Astrocyte of the cerebellum (primary cell): ENCODE measurements at regions not wholly inside any gene's neighbourhood (a gene's known extent, or its start where the extent isn't known, plus 50 kb on each side); places are given as distances from the start of the nearest gene placed in this dataset.

Source experiments
- DNase-seq: peaks from one replicate; pipeline ENCODE4 v3.0.0-alpha.2; 2011; ENCODE audit warnings: low read depth
- H3K4me3 ChIP-seq: 2 replicates; pipeline ENCODE4 v1.5.1; 2011; ENCODE audit warnings: mild to moderate bottlenecking, low read depth, low read length, moderate library complexity
- in situ Hi-C: cut with HindIII; loops from 2 replicates; pipeline ENCODE4 v1.10.0; 2017; ENCODE audit warnings: low sequenced_read_pairs
- TF ChIP-seq, protein P1 (sequence below): IDR thresholded peaks from 2 replicates; pipeline ENCODE4 v1.5.1; 2012; ENCODE audit warnings: low read length, low read depth, moderate library complexity, mild to moderate bottlenecking; ENCODE audit errors: missing control alignments

DNA sequence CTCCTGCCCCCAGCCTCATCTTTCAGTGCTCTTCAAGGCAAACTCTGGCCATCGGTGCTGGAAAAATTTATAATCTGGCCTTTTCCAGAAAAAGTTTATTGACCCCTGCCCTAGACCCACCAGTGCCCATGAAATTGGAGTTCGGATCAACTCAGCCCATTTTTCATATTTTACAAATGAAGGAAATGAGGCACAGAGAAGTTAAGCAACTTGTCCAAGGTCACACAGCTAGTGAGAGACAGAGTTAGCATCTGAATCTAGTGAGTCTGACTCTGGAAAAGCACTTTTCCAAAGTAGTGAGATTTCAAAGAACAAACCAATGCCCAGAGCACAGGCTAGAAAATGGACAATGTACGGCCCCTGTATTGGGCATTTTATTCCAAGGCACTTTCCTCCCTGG lies 69.4 kb upstream of the TLE3 start:
- no peak overlapping the region for H3K4me3 ChIP-seq
- DNase-seq, result no peak
- TF ChIP-seq, protein P1, sequence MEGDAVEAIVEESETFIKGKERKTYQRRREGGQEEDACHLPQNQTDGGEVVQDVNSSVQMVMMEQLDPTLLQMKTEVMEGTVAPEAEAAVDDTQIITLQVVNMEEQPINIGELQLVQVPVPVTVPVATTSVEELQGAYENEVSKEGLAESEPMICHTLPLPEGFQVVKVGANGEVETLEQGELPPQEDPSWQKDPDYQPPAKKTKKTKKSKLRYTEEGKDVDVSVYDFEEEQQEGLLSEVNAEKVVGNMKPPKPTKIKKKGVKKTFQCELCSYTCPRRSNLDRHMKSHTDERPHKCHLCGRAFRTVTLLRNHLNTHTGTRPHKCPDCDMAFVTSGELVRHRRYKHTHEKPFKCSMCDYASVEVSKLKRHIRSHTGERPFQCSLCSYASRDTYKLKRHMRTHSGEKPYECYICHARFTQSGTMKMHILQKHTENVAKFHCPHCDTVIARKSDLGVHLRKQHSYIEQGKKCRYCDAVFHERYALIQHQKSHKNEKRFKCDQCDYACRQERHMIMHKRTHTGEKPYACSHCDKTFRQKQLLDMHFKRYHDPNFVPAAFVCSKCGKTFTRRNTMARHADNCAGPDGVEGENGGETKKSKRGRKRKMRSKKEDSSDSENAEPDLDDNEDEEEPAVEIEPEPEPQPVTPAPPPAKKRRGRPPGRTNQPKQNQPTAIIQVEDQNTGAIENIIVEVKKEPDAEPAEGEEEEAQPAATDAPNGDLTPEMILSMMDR, result no peak
- in situ Hi-C loops, result no loop called here

DNA sequence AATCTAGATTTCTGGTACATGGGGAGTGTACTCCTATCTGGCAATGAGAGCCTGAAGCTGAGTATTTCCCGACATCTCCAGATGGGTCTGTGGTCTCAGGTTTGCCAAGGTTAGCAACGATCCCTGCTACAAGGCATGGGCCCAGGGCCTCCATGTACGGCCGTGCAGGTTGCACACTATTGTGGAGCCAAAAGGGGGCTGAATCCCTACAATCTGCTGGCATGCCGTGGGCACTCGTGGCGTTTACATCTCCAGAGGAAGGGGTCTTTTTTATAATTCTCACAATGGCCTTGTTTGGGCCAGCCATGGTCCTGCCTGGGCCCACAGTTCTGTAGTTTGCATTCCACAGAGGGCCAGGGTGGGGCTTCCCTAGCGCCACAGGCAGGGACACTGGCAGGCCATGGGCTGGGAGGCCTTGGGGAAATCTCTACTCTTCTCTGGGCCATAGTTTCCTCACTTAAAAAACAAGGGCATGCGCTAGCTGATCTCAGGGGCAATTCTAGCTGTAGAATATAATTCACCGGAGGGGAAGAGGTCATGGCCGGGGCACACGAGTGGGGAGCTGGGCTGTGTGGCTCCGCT lies 68.9 kb upstream of the TLE3 start:
- in situ Hi-C loops, result no loop called here
- no peak for DNase-seq
- TF ChIP-seq, protein P1, result no peak
- no peak overlapping the region for H3K4me3 ChIP-seq

DNA sequence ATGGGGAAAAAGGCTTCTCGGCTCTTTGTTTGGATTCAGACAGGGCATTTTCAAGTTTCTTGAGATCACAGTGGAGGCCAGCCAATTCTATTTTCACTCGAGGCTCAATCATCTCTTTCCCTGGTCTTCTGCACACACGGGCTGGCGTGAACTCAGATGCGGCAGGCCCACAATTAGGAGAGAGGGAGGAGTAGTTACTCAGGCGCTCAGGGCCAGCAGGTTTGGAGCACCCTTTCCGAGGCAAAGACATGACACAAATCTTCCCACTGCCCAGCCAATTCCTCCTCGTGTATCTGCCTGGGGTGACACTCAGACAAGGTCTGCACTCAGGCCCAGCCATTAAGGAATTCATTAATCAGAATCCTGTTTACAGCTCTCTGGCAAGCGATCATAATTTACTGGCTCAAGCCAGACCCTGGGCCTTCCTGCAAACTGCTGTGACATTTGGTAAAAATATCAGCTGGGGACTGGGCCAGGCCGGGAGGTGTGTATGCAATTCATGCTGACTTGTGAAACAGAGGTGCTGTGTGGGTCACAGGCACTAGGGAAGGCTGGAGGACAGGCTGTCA lies 68.1 kb upstream of the TLE3 start:
- H3K4me3 ChIP-seq, result no peak overlapping the region
- TF ChIP-seq, protein P1, result no peak
- no peak for DNase-seq
- in situ Hi-C loops, result no loop called here

DNA sequence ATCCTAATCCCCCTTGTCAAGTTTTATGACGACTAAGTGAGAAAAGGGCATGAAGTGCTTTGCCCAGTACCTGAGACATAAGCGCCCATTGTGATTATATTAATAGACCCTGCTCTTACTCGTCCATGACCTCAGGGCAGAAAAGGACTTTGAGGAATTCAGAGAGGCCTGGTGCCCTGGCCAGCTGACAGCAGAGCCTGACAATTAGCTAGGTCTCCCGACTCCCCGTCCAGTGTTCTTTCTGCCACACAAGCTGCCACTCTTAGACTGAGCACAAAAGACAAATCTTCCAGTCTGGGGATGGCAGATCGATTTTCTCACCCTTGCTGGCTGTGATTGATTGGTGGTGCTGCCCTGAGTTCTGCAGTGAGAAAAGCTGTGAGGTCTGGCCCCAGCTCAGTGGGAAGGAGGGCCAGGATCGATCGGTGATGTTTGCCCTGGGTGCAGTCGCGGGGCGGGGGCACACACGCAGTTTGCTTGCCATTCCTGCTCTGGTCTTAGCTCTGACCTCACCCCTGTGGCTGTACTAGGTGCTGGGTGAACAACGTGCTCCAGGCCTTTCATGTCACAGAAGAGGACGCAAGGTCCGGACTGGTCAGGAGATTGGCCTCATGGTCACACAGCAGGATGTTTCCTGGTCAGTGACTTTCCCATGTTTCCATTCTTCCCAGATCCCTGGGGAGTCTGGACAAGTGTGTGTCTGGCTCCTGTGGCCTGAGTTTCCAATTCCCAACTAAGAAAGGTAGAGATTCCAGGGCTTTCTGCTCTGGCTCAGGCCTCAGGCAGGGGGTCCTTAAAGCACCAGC lies 67.4 kb upstream of the TLE3 start:
- no peak overlapping the region for H3K4me3 ChIP-seq
- TF ChIP-seq, protein P1, result no peak
- in situ Hi-C loops, result no loop called here
- DNase-seq, result no peak

DNA sequence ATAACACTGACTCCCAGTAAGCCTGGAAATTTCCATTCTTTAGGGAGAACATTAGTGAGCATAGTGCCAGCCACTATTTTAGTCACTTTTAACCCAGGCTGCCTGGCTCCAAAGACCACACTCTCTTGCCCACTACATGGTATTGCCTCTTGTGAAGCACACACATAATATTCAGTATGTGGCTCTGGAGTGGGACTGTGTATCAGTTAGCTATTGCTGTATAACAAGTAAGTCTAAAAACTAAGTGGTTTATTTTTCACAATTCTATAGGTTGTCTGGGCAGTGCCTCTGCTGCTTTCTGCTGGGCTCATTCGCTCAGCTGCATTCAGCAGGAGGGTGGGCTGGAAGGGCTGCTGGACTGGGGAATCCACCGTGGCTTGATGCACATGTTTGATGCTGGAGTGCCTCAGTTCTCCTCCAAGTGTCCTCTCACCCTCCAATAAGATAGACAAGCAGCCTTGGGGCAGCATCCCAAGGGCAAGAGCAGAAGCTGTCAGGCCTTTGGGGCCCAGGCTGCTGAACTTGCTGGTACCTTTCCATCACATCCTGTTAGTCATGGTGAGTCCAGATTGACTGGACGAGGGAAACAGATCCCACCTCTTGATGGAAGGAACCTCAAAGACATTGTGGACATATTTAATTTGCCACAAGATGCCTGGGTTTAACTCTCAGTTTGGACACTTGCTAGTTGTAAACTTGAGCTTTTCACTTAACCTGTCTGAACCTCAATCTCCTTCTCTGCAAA lies 66.6 kb upstream of the TLE3 start:
- DNase-seq, result no peak
- TF ChIP-seq, protein P1, result no peak
- in situ Hi-C loops, result no loop called here

DNA sequence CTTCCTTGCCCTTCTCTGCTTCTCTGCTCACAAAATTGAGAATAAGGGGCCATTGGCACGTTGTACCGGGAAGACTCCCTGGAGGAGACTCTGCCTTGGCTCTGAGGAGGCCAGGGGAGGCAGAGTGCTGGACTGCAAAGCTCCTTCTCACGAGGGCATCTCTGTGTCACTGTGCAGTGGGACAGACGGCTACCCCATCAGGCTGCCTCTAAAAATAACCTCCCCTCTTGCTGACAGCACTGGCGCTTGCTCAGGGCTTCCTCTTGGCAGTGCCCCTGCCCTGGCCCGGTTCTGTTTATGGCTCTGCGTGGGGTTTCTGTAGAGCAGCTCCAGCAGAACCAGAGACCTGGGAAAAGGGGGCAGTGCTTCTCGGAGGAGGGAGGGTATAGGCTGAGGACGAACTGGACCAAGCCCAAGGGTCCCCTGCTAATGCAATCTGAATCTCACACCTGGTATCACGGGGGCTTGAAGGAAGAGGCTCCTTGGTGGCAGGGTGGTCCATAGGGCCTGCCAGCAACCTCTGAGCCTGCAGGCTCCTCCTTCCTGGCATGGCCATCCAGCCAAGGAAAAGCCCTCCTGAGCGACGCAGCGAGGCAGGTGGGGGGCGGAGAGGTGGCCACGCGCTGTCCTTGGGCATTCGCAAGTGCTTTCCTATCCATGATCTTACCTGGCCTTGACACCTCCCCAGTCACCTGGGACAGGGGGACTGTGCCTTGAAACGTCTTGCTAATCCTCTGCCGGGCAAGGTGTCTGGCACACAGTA lies 63.3 kb upstream of the TLE3 start:
- no peak for DNase-seq
- in situ Hi-C loops, result no loop called here
- no peak overlapping the region for H3K4me3 ChIP-seq
- TF ChIP-seq, protein P1, result no peak

More for the DNA sequence above, 66.6 kb upstream of the TLE3 start:
- no peak overlapping the region for H3K4me3 ChIP-seq
